Suprapubic skin (tissue), 4 donors: ENCODE measurements at regions not wholly inside any gene's neighbourhood (a gene's known extent, or its start where the extent isn't known, plus 50 kb on each side); places are given as distances from the start of the nearest gene placed in this dataset.

Source experiments
- CTCF ChIP-seq, 2 donors: fragments of 200-600 bp in 1 of 2; fragments of 450-650 bp in 1 of 2; sonication (generic) in 1 of 2; IDR thresholded peaks; one replicate each; pipeline ENCODE4 v1.5.1; 2016 to 2019; ENCODE audit warnings: antibody characterized with exemption in 2 of 2, mild to moderate bottlenecking in 1 of 2, moderate library complexity in 1 of 2
- EP300 ChIP-seq: sonication (generic); formaldehyde crosslinking; IDR thresholded peaks from one replicate; pipeline ENCODE4 v1.6.1; 2017; ENCODE audit warnings: antibody characterized with exemption
- POLR2A ChIP-seq, 2 donors: fragments of 450-650 bp; IDR thresholded peaks; one replicate each; pipeline ENCODE4 v1.6.1; 2017; ENCODE audit warnings: antibody characterized with exemption in 2 of 2, mild to moderate bottlenecking in 2 of 2, moderate library complexity in 2 of 2
- POLR2AphosphoS5 ChIP-seq, 3 donors: sonication (generic); formaldehyde crosslinking; IDR thresholded peaks; one replicate each; pipeline ENCODE4 v1.6.1; 2017; ENCODE audit warnings: antibody characterized with exemption in 3 of 3

DNA sequence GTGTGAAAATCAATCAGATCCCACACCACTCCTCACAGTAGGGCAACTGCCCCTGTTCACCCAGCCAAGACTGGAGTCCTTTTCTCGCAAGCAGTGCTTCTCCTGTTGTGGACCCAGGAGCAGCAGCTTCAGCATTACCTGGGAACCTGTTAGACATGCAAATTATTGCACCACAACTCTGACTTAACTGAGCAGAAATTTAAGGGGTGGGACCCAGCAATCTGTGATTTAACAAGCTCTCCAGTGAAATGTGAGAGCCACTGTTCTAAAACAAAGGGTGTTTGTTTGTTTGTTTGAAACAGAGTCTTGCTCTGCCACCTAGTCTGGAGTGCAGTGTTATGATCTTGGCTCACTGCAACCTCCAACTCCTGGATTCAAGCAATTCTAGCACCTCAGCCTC, 591.4 kb downstream of the SOX6 start:
- TF ChIP-seq CTCF (IDR thresholded peaks at IDR 0.05) (no peak), POLR2AphosphoS5 (IDR thresholded peaks at IDR 0.05) (no peak), POLR2A (IDR thresholded peaks at IDR 0.05) (no peak), EP300 (no peak)
